ENCODE measurements at regions not wholly inside any gene's neighbourhood (a gene's known extent, or its start where the extent isn't known, plus 50 kb on each side); places are given as distances from the start of the nearest gene placed in this dataset.

GRCh38 chr2:120650022-120650644, 85.5 kb upstream of the GLI2 start:
- no peak for TF ChIP-seq EP300 (IDR thresholded peaks at IDR 0.05)
- TF ChIP-seq CTCF (IDR thresholded peaks at IDR 0.05) = no peak
